IMR-90 (cell line): ENCODE measurements at regions not wholly inside any gene's neighbourhood (a gene's known extent, or its start where the extent isn't known, plus 50 kb on each side); places are given as distances from the start of the nearest gene placed in this dataset.
A peak's percentile ranks its signal among the peaks of the same experiment; 100 is the strongest.

Source experiments
- ATAC-seq: fragments of 200-7000 bp; cut with Tn5 transposase; 2 replicates; pipeline ENCODE4 v1.9.1; 2020; ENCODE audit warnings: low read depth, mild to moderate bottlenecking, moderate library complexity
- BruUV-seq: library from RNA; stranded (reverse); fragments of 400-500 nt; replicated peaks from 2 replicates; lab custom pipeline; 2021; lab: Mats Ljungman, UMichigan
- CTCF ChIA-PET: fragments of 300-600 bp; formaldehyde crosslinking; extraction: SDS; loops from one replicate; lab custom pipeline; 2021; ENCODE audit warnings: antibody characterized with exemption; lab: Yijun Ruan, JAX
- POLR2A ChIA-PET: fragments of 300-600 bp; sonication (Branson Sonifier 250); formaldehyde crosslinking; loops from one replicate; lab custom pipeline; 2022; ENCODE audit warnings: antibody characterized with exemption; ENCODE audit not compliant: unreplicated experiment; lab: Charles Lee
- DNase-seq: peaks from one replicate; pipeline ENCODE4 v3.0.0; 2013
- H2AFZ ChIP-seq: replicated peaks from 2 replicates; pipeline ENCODE3; 2013; ENCODE audit warnings: low read length, mild to moderate bottlenecking; ENCODE audit not compliant: poor library complexity
- H2AK5ac ChIP-seq: 2 replicates; pipeline ENCODE4 v1.6.1; 2013; ENCODE audit warnings: low read depth, low read length, inconsistent platforms
- H2AK9ac ChIP-seq: replicated peaks from 2 replicates; pipeline ENCODE3; 2013; ENCODE audit warnings: mild to moderate bottlenecking, low read depth, low read length, moderate library complexity; ENCODE audit not compliant: poor library complexity
- H2BK120ac ChIP-seq: 2 replicates; pipeline ENCODE4 v1.6.1; 2013; ENCODE audit warnings: low read depth, low read length, inconsistent platforms
- H2BK15ac ChIP-seq: 3 replicates; pipeline ENCODE4 v1.6.1; 2013; ENCODE audit warnings: low read depth, low read length, inconsistent platforms
- H2BK20ac ChIP-seq: 2 replicates; pipeline ENCODE4 v1.6.1; 2013; ENCODE audit warnings: low read depth, mild to moderate bottlenecking, inconsistent platforms, low read length, moderate library complexity
- H2BK5ac ChIP-seq: 2 replicates; pipeline ENCODE4 v1.6.1; 2013; ENCODE audit warnings: mild to moderate bottlenecking, low read depth, low read length, inconsistent platforms; ENCODE audit not compliant: poor library complexity, severe bottlenecking
- H3K14ac ChIP-seq: replicated peaks from 2 replicates; pipeline ENCODE4 v1.6.1; 2013; ENCODE audit warnings: low read depth, low read length, inconsistent platforms
- H3K18ac ChIP-seq: 2 replicates; pipeline ENCODE4 v1.6.1; 2013; ENCODE audit warnings: low read depth, low read length, control low read depth
- H3K23ac ChIP-seq: 2 replicates; pipeline ENCODE4 v1.6.1; 2013; ENCODE audit warnings: low read depth, low read length, inconsistent platforms
- H3K27ac ChIP-seq: 2 replicates; pipeline ENCODE4 v1.5.1; 2013; ENCODE audit warnings: mild to moderate bottlenecking, control low read depth, low read length; ENCODE audit not compliant: insufficient read depth
- H3K27me3 ChIP-seq: 2 replicates; pipeline ENCODE4 v1.6.1; 2013; ENCODE audit warnings: low read length; ENCODE audit not compliant: control insufficient read depth, insufficient read depth
- H3K36me3 ChIP-seq: 2 replicates; pipeline ENCODE4 v1.6.1; 2013; ENCODE audit warnings: low read length, mixed read lengths; ENCODE audit not compliant: control insufficient read depth, insufficient read depth
- H3K4ac ChIP-seq: 2 replicates; pipeline ENCODE4 v1.6.1; 2013; ENCODE audit warnings: low read depth, low read length, inconsistent platforms
- H3K4me1 ChIP-seq: 2 replicates; pipeline ENCODE4 v1.6.1; 2013; ENCODE audit warnings: low read length, mixed read lengths; ENCODE audit not compliant: control insufficient read depth, insufficient read depth
- H3K4me2 ChIP-seq: 2 replicates; pipeline ENCODE4 v1.6.1; 2013; ENCODE audit warnings: low read depth, mild to moderate bottlenecking, control low read depth, low read length, moderate library complexity
- H3K4me3 ChIP-seq: 2 replicates; pipeline ENCODE4 v1.5.1; 2013; ENCODE audit warnings: low read depth, mild to moderate bottlenecking, control low read depth, low read length, moderate library complexity; ENCODE audit not compliant: insufficient read depth
- H3K56ac ChIP-seq: 2 replicates; pipeline ENCODE4 v1.6.1; 2013; ENCODE audit warnings: low read length, inconsistent platforms; ENCODE audit not compliant: insufficient read depth; ENCODE audit errors: extremely low read depth
- H3K79me1 ChIP-seq, 2 experiments: 2 replicates each; pipeline ENCODE4 v1.6.1; 2013; ENCODE audit warnings: low read length in 2 of 2, inconsistent platforms in 1 of 2, low read depth in 1 of 2
- H3K9ac ChIP-seq: 2 replicates; pipeline ENCODE4 v1.6.1; 2013; ENCODE audit warnings: low read depth, low read length, control low read depth
- H3K9me1 ChIP-seq: 2 replicates; pipeline ENCODE4 v1.6.1; 2013; ENCODE audit warnings: low read length, inconsistent platforms; ENCODE audit not compliant: insufficient read depth
- H3K9me3 ChIP-seq: 2 replicates; pipeline ENCODE4 v1.6.1; 2013; ENCODE audit warnings: low read length; ENCODE audit not compliant: control insufficient read depth, insufficient read depth
- H4K20me1 ChIP-seq: 2 replicates; pipeline ENCODE4 v1.6.1; 2013; ENCODE audit warnings: low read length, inconsistent platforms; ENCODE audit not compliant: insufficient read depth
- H4K5ac ChIP-seq: 2 replicates; pipeline ENCODE4 v1.6.1; 2013; ENCODE audit warnings: mild to moderate bottlenecking, low read depth, low read length, control low read depth
- H4K8ac ChIP-seq, 2 experiments: 2 replicates each; pipeline ENCODE4 v1.6.1; 2013; ENCODE audit warnings: low read depth in 2 of 2, low read length in 2 of 2, control low read depth in 1 of 2, inconsistent platforms in 1 of 2
- H4K91ac ChIP-seq: 2 replicates; pipeline ENCODE4 v1.6.1; 2013; ENCODE audit warnings: low read depth, low read length, inconsistent platforms; ENCODE audit not compliant: insufficient read depth
- BHLHE40 ChIP-seq: fragments of 150-350 bp; IDR thresholded peaks from 2 replicates; pipeline ENCODE4 v1.6.1; 2016; ENCODE audit warnings: mild to moderate bottlenecking, low read depth, low read length
- CEBPB ChIP-seq: IDR thresholded peaks from 2 replicates; pipeline ENCODE4 v1.6.1; 2012; ENCODE audit warnings: low read depth, low read length, improper control_type of control experiment
- CHD1 ChIP-seq: IDR thresholded peaks from 2 replicates; pipeline ENCODE4 v1.6.1; 2012; ENCODE audit warnings: low read depth, low read length, improper control_type of control experiment
- ELK1 ChIP-seq: fragments of 150-350 bp; IDR thresholded peaks from 2 replicates; pipeline ENCODE4 v1.6.1; 2016; ENCODE audit warnings: low read depth, mild to moderate bottlenecking, low read length, moderate library complexity, borderline replicate concordance
- FOS ChIP-seq: fragments of 150-350 bp; IDR thresholded peaks from 2 replicates; pipeline ENCODE4 v1.6.1; 2016; ENCODE audit warnings: low read depth, low read length
- MAFK ChIP-seq: IDR thresholded peaks from 2 replicates; pipeline ENCODE4 v1.6.1; 2012; ENCODE audit warnings: low read depth, low read length, improper control_type of control experiment
- MAZ ChIP-seq: IDR thresholded peaks from 2 replicates; pipeline ENCODE4 v1.6.1; 2012; ENCODE audit warnings: low read depth, mild to moderate bottlenecking, low read length, improper control_type of control experiment, moderate library complexity, borderline replicate concordance
- MXI1 ChIP-seq: IDR thresholded peaks from 2 replicates; pipeline ENCODE4 v1.6.1; 2012; ENCODE audit warnings: low read depth, mild to moderate bottlenecking, low read length, moderate library complexity, borderline replicate concordance
- NFE2L2 ChIP-seq: fragments of 150-350 bp; IDR thresholded peaks from 2 replicates; pipeline ENCODE4 v1.6.1; 2016; ENCODE audit warnings: low read depth, mild to moderate bottlenecking, low read length
- POLR2A ChIP-seq: IDR thresholded peaks from 2 replicates; pipeline ENCODE4 v1.6.1; 2012; ENCODE audit warnings: mild to moderate bottlenecking, low read depth, low read length
- RAD21 ChIP-seq: IDR thresholded peaks from 2 replicates; pipeline ENCODE4 v1.6.1; 2012; ENCODE audit warnings: low read length, improper control_type of control experiment
- RCOR1 ChIP-seq: IDR thresholded peaks from 2 replicates; pipeline ENCODE4 v1.6.1; 2012; ENCODE audit warnings: mild to moderate bottlenecking, low read length, improper control_type of control experiment; ENCODE audit not compliant: insufficient replicate concordance
- RFX5 ChIP-seq: IDR thresholded peaks from 2 replicates; pipeline ENCODE4 v1.8.0; 2012; ENCODE audit warnings: low read depth, mild to moderate bottlenecking, low read length, moderate library complexity
- SMC3 ChIP-seq: fragments of 150-350 bp; IDR thresholded peaks from 2 replicates; pipeline ENCODE4 v1.6.1; 2016; ENCODE audit warnings: low read depth, mild to moderate bottlenecking, antibody characterized with exemption, low read length, moderate library complexity
- USF2 ChIP-seq: fragments of 150-350 bp; IDR thresholded peaks from 2 replicates; pipeline ENCODE4 v1.6.1; 2017; ENCODE audit warnings: mild to moderate bottlenecking, antibody characterized with exemption, low read length, low read depth
- WGBS, 2 experiments: methylation state at CpG; one replicate each; pipeline versions ENCODE4 v1.1.5 to v1.1.7; 2013; ENCODE audit warnings: missing lambda C conversion rate in 2 of 2; ENCODE audit not compliant: insufficient read length in 1 of 2; ENCODE audit errors: extremely low coverage in 2 of 2; 5-methylcytosine and 5-hydroxymethylcytosine counted together
- dilution Hi-C: fragments of 300-500 bp; cut with HindIII; formaldehyde crosslinking; loops from one replicate; pipeline ENCODE4 v1.14.3; 2018; ENCODE audit warnings: low sequenced_read_pairs; ENCODE audit not compliant: unreplicated experiment
- in situ Hi-C: fragments of 300-500 bp; cut with MboI; formaldehyde crosslinking; loops from 3 replicates; pipeline ENCODE4 v1.14.3; 2019; ENCODE audit warnings: low sequenced_read_pairs, inconsistent platforms, mixed read lengths
- intact Hi-C: fragments of 100-400 bp; cut with micrococcal nuclease; formaldehyde crosslinking; loops from 2 replicates; pipeline ENCODE4 v1.10.0; 2022
- TF ChIP-seq, protein P1 (sequence below): conservative IDR thresholded peaks from 2 replicates; pipeline ENCODE4 v1.5.1; 2012; ENCODE audit warnings: mild to moderate bottlenecking, low read depth, low read length, improper control_type of control experiment

- Histone ChIP-seq H3K9me3 (no peaks in the 10 kb centered on the region), H2AFZ (no peak overlapping the region), H3K23ac (no peak overlapping the region), H3K79me1 (no peaks in the 10 kb centered on the region), H4K91ac (peak overlapping the region; percentile 7; the same call in 1 of the 2 replicates), H3K9ac (no peak overlapping the region), H3K9me1 (no peaks in the 10 kb centered on the region), H4K20me1 (no peaks in the 10 kb centered on the region), H3K36me3 (no peaks in the 10 kb centered on the region), H3K14ac (0 out of 2 replicates have a peak overlapping the region, but pooled peaks have one; percentile 14), H3K27me3 (no peaks in the 10 kb centered on the region), H3K18ac (no peak overlapping the region), H3K56ac (no peak overlapping the region), H2BK15ac (no peak overlapping the region), H4K5ac (no peak overlapping the region), H3K4ac (peak overlapping the region; percentile 19; the same call in 1 of the 2 replicates), H2AK9ac (no peak overlapping the region), H3K4me1 (no peaks in the 10 kb centered on the region), H2BK5ac (no peak overlapping the region), H3K4me3 (no peak overlapping the region), H2AK5ac (no peak overlapping the region), H2BK20ac (no peak overlapping the region), H2BK120ac (no peak overlapping the region), H3K4me2 (no peak overlapping the region), H3K27ac (no peak overlapping the region), H4K8ac (no peak overlapping the region)
- ChIA-PET CTCF (no interaction called here), POLR2A (no interaction called here)
- intact Hi-C loops (no loop called here), dilution Hi-C loops (no loop called here), in situ Hi-C loops (no loop called here)
- ATAC-seq (no peak), DNase-seq (no peak)
- WGBS, 2 experiments, result 60% methylated on average over 1 of the region's 3 CpGs; no CpG with 5 or more reads in 1 of the 2 experiments
- BruUV-seq, result no TSS peak
- TF ChIP-seq BHLHE40 (no peak), MAFK (no peak), MXI1 (no peak), FOS (no peak), ELK1 (no peak), CEBPB (no peak), POLR2A (no peak), RAD21 (no peak), SMC3 (no peak), NFE2L2 (no peak), RFX5 (no peak), CHD1 (no peak), MAZ (no peak), RCOR1 (no peak), USF2 (no peak)
- TF ChIP-seq, protein P1, sequence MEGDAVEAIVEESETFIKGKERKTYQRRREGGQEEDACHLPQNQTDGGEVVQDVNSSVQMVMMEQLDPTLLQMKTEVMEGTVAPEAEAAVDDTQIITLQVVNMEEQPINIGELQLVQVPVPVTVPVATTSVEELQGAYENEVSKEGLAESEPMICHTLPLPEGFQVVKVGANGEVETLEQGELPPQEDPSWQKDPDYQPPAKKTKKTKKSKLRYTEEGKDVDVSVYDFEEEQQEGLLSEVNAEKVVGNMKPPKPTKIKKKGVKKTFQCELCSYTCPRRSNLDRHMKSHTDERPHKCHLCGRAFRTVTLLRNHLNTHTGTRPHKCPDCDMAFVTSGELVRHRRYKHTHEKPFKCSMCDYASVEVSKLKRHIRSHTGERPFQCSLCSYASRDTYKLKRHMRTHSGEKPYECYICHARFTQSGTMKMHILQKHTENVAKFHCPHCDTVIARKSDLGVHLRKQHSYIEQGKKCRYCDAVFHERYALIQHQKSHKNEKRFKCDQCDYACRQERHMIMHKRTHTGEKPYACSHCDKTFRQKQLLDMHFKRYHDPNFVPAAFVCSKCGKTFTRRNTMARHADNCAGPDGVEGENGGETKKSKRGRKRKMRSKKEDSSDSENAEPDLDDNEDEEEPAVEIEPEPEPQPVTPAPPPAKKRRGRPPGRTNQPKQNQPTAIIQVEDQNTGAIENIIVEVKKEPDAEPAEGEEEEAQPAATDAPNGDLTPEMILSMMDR, result no peak
Measured at GRCh38 chr5:40430101-40430710, 249.5 kb upstream of the PTGER4 start.
